ENCODE measurements at regions not wholly inside any gene's neighbourhood (a gene's known extent, or its start where the extent isn't known, plus 50 kb on each side); places are given as distances from the start of the nearest gene placed in this dataset.

DNA sequence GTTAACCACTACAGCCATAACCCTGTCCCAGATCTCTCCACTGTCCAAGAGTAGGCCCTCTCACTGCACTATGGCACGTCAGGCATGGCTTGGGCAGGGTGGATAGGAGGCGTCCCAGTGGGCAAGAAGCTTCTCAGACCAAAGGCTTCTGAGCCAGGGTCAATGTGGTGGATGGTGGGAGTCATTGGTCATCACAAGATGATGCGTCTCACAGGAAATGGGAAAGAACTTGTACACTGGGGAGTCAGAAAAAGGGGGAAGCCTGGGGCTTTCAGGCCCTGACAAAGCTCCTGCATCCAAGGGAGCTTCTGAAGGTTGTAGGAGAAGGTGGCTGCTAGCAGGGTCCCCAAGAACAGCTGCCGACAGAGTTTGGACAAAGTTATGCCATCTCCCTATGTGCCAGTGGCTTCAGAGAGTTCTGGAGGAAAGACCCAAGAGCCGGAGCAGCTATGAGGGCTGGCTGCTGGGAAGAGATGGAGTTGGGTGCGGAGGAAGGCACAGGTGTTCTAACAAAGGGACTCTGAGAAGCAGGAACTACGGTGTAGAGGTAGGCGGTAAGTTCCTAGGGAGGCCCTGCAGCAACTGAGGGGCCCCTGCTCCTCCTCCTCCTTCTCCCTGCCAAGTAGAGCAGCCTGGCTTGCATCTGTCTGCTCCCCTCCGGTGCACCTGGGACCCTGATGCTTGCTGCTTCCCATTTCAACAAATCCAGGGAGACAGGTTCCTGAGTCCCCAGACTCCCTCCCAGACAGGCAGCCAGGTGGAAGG, 81.1 kb downstream of the ARL6IP4 start:
- TF ChIP-seq, protein P1, sequence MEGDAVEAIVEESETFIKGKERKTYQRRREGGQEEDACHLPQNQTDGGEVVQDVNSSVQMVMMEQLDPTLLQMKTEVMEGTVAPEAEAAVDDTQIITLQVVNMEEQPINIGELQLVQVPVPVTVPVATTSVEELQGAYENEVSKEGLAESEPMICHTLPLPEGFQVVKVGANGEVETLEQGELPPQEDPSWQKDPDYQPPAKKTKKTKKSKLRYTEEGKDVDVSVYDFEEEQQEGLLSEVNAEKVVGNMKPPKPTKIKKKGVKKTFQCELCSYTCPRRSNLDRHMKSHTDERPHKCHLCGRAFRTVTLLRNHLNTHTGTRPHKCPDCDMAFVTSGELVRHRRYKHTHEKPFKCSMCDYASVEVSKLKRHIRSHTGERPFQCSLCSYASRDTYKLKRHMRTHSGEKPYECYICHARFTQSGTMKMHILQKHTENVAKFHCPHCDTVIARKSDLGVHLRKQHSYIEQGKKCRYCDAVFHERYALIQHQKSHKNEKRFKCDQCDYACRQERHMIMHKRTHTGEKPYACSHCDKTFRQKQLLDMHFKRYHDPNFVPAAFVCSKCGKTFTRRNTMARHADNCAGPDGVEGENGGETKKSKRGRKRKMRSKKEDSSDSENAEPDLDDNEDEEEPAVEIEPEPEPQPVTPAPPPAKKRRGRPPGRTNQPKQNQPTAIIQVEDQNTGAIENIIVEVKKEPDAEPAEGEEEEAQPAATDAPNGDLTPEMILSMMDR (IDR thresholded peaks at IDR 0.05): no peak
- TF ChIP-seq POLR2A (IDR thresholded peaks at IDR 0.05): no peak

Measured in upper lobe of left lung (tissue), 4 donors.